ENCODE measurements at regions not wholly inside any gene's neighbourhood (a gene's known extent, or its start where the extent isn't known, plus 50 kb on each side); places are given as distances from the start of the nearest gene placed in this dataset.

DNA sequence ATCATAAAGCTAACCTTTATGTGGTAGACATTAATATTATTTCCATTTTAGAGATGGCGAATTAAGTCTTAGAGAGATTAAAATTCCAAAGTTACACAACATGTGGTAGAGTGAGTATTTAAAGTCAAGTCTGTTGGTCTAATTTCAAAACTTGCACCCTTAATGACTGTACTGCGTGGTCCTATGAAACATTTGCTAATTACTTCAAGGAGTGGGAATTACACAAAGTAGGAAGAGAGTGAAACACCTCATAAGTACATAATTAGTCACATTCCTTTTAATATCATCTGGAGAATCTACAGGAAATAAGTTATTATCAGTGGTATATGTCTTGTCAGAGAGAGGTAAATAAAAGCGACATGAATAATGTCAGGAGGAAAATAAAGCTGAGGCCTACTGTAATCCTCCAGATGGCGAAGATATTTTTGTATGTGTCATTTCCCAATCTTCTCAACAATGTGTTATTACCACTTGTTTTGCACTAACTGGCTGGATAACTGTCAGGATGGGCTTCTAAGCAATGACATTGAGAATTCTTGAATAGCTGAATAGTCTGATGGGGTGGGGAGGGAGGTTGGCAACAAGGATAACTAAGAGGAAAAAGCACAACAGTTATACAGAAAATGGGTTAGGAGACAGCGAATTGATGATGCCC is 95.5 kb downstream of the TNFSF18 start:
- ChIA-PET CTCF (interaction anchor here (0.9 kb wide), 1 partner anchor 213 kb away, joined by 3 read pairs; no protein-coding TSS in a partner anchor), POLR2A (no interaction called here)
- no peak for DNase-seq (ENCODE audit: extremely low spot score)
- TF ChIP-seq, protein P1, sequence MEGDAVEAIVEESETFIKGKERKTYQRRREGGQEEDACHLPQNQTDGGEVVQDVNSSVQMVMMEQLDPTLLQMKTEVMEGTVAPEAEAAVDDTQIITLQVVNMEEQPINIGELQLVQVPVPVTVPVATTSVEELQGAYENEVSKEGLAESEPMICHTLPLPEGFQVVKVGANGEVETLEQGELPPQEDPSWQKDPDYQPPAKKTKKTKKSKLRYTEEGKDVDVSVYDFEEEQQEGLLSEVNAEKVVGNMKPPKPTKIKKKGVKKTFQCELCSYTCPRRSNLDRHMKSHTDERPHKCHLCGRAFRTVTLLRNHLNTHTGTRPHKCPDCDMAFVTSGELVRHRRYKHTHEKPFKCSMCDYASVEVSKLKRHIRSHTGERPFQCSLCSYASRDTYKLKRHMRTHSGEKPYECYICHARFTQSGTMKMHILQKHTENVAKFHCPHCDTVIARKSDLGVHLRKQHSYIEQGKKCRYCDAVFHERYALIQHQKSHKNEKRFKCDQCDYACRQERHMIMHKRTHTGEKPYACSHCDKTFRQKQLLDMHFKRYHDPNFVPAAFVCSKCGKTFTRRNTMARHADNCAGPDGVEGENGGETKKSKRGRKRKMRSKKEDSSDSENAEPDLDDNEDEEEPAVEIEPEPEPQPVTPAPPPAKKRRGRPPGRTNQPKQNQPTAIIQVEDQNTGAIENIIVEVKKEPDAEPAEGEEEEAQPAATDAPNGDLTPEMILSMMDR (IDR thresholded peaks at IDR 0.05; ENCODE audit: control extremely low read depth, extremely low read depth, low read depth, missing control alignments): no peak

- ChIA-PET POLR2A (no interaction called here), CTCF (no interaction called here)
- DNase-seq (ENCODE audit: extremely low spot score): no peak
- TF ChIP-seq, protein P1 (IDR thresholded peaks at IDR 0.05; ENCODE audit: control extremely low read depth, extremely low read depth, low read depth, missing control alignments): no peak
These were observed 93.9 kb downstream of the TNFSF18 start for GRCh38 chr1:172956871-172957270.

- CTCF ChIA-PET: no interaction called here
- POLR2A ChIA-PET: no interaction called here
- TF ChIP-seq, protein P1 (IDR thresholded peaks at IDR 0.05; ENCODE audit: control extremely low read depth, extremely low read depth, low read depth, missing control alignments): no peak
- DNase-seq (ENCODE audit: extremely low spot score): no peak
These were observed 93.2 kb downstream of the TNFSF18 start for GRCh38 chr1:172957491-172957890.

DNA sequence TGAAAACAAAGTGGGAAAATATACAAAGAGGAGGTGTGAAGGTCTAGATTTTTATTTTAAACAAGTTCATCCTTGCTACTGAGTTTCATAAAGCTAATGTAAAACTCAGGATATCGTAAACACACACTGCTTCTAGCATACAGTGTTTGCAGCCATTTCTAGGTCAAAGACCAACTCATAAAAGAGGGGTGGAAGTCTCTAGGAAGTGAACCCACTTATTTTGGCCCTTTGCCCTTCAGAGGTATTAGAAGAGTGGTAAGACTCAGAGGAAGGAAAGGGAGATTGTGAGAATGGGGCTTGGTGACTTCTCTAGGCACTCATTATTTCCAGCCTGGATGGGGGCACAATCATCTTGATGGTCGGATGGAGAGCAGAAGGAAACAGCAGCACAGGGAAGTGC is 91.2 kb downstream of the TNFSF18 start:
- TF ChIP-seq, protein P1 (IDR thresholded peaks at IDR 0.05; ENCODE audit: control extremely low read depth, extremely low read depth, low read depth, missing control alignments): no peak
- no peak for DNase-seq (ENCODE audit: extremely low spot score)
- ChIA-PET POLR2A (no interaction called here), CTCF (interaction anchor here (0.6 kb wide), 1 partner anchor 31 kb away, joined by 3 read pairs; no protein-coding TSS in a partner anchor)

DNA sequence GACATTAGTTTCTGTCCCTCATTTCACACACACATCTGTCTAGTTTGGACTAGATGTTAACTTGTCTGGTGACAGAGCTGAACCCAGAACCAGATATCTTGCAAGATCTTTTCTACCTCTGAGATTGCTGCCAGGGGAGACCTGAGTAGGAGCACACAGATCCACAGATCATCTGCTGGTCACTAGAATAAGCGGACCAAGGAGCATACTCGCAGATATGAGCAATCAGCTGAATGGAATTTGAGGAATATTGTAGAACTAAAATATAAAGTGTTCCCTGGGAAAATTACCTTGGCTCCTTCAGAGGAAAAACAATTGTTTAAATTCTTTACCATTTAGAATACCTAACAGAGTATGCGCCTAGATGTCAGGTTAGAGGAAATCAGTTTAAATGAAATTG is 90.7 kb downstream of the TNFSF18 start:
- CTCF ChIA-PET: interaction anchor here (0.6 kb wide), 1 partner anchor 31 kb away, joined by 3 read pairs; no protein-coding TSS in a partner anchor
- DNase-seq (ENCODE audit: extremely low spot score): no peak
- POLR2A ChIA-PET: no interaction called here
- TF ChIP-seq, protein P1 (IDR thresholded peaks at IDR 0.05; ENCODE audit: control extremely low read depth, extremely low read depth, low read depth, missing control alignments): no peak

- ChIA-PET POLR2A (no interaction called here), CTCF (no interaction called here)
- TF ChIP-seq, protein P1 (IDR thresholded peaks at IDR 0.05; ENCODE audit: control extremely low read depth, extremely low read depth, low read depth, missing control alignments): no peak
- no peak for DNase-seq (ENCODE audit: extremely low spot score)
These were observed 90.1 kb downstream of the TNFSF18 start for GRCh38 chr1:172960454-172961208.

Measured in GM10248 (cell line).